ENCODE measurements at regions not wholly inside any gene's neighbourhood (a gene's known extent, or its start where the extent isn't known, plus 50 kb on each side); places are given as distances from the start of the nearest gene placed in this dataset.

- no peaks in the 10 kb centered on the region for H3K36me3 ChIP-seq
- TF ChIP-seq POLR2A (IDR thresholded peaks at IDR 0.05), result no peak
- TF ChIP-seq, protein P1, sequence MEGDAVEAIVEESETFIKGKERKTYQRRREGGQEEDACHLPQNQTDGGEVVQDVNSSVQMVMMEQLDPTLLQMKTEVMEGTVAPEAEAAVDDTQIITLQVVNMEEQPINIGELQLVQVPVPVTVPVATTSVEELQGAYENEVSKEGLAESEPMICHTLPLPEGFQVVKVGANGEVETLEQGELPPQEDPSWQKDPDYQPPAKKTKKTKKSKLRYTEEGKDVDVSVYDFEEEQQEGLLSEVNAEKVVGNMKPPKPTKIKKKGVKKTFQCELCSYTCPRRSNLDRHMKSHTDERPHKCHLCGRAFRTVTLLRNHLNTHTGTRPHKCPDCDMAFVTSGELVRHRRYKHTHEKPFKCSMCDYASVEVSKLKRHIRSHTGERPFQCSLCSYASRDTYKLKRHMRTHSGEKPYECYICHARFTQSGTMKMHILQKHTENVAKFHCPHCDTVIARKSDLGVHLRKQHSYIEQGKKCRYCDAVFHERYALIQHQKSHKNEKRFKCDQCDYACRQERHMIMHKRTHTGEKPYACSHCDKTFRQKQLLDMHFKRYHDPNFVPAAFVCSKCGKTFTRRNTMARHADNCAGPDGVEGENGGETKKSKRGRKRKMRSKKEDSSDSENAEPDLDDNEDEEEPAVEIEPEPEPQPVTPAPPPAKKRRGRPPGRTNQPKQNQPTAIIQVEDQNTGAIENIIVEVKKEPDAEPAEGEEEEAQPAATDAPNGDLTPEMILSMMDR (IDR thresholded peaks at IDR 0.05), result no peak
- TF ChIP-seq POLR2AphosphoS5 (IDR thresholded peaks at IDR 0.05), result no peak
- no peaks in the 10 kb centered on the region for H3K4me1 ChIP-seq
- H3K4me3 ChIP-seq, result no peak overlapping the region
- no peaks in the 10 kb centered on the region for H3K27me3 ChIP-seq
- no peak overlapping the region for H3K27ac ChIP-seq
- H3K9me3 ChIP-seq, result no peaks in the 10 kb centered on the region
- no peak for DNase-seq (ENCODE audit: low spot score in 2 of 2)
- intact Hi-C loops (cut with DNase I; ENCODE audit: low total_unique reads), result no loop called here
Measured at GRCh38 chr15:69859866-69860265, 237.9 kb downstream of the TLE3 start.

DNA sequence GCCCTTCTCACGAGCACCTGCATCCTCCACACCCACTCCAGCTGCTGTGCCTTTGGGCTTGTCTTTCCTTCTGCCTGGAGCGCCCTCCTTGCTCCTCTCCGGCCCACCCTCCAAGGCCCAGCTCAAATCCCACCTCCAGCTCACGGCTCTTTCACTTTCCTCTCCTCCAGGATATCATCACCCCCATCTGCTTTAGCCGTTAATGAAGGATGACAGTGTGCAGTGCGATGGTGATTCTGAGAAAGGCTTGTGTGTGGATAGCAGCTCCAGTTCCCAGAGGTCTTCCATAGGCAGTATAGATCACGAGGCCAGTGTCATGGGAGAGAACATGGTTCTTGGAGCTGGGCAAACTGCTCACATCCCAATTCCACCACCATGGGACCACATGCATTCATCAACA lies 237.4 kb downstream of the TLE3 start:
- Histone ChIP-seq H3K36me3 (no peaks in the 10 kb centered on the region), H3K27ac (no peak overlapping the region), H3K27me3 (no peaks in the 10 kb centered on the region), H3K9me3 (no peaks in the 10 kb centered on the region), H3K4me1 (no peaks in the 10 kb centered on the region), H3K4me3 (no peak overlapping the region)
- TF ChIP-seq, protein P1 (IDR thresholded peaks at IDR 0.05), result no peak
- TF ChIP-seq POLR2A (IDR thresholded peaks at IDR 0.05), result no peak
- TF ChIP-seq POLR2AphosphoS5 (IDR thresholded peaks at IDR 0.05), result no peak
- no peak for DNase-seq (ENCODE audit: low spot score in 2 of 2)
- intact Hi-C loops (cut with DNase I; ENCODE audit: low total_unique reads), result no loop called here

GRCh38 chr15:69860921-69861320 lies 236.8 kb downstream of the TLE3 start:
- DNase-seq (ENCODE audit: low spot score in 2 of 2), result no peak
- Histone ChIP-seq H3K9me3 (no peaks in the 10 kb centered on the region), H3K27me3 (no peaks in the 10 kb centered on the region), H3K36me3 (no peaks in the 10 kb centered on the region), H3K27ac (no peak overlapping the region), H3K4me3 (no peak overlapping the region), H3K4me1 (no peaks in the 10 kb centered on the region)
- intact Hi-C loops (cut with DNase I; ENCODE audit: low total_unique reads), result no loop called here
- TF ChIP-seq POLR2A (IDR thresholded peaks at IDR 0.05), result no peak
- TF ChIP-seq, protein P1 (IDR thresholded peaks at IDR 0.05), result no peak
- no peak for TF ChIP-seq POLR2AphosphoS5 (IDR thresholded peaks at IDR 0.05)

DNA sequence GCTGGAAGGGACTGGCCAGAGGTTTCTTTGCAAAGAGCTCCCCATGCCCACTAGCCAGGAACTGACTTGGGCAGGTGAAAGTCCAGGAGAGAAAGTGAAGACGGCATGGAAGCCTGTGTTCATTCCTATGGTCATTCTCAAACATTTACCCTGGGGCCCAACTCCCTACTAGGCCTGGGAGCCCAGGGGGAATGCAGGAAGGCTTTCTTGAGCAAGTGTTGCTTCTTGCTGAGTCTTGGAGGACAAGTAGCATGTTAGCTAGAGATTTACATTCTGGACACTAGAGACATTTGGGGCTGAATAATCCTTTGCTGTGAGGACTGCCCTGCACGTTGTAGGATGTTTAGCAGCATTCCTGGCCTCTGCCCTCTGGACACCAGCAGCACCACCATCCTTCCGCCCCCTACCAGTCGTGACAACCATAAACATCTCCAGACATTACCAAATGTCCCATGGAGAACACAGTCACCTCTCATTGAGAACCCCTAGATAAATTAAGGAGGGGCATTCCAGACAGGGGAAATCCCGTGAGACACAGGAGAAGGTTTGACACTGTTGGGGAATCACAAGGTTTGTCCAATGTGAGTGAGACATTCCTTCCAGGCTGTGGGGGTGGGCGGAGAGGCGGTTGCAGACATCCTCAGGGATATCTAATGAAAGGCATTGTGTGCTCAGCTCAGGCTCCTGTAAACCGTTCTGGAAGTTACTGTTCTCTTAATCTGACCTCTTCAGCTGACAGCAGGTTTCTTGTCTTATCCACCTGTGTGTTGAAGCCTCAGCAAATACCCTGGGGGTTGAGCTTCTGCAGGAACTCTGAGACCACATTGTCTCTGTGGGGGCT lies 236.2 kb downstream of the TLE3 start:
- intact Hi-C loops (cut with DNase I; ENCODE audit: low total_unique reads), result no loop called here

GRCh38 chr15:69862540-69862939 lies 235.2 kb downstream of the TLE3 start:
- H3K36me3 ChIP-seq, result no peaks in the 10 kb centered on the region
- H3K4me3 ChIP-seq, result no peak overlapping the region
- no peaks in the 10 kb centered on the region for H3K9me3 ChIP-seq
- no peaks in the 10 kb centered on the region for H3K4me1 ChIP-seq
- H3K27ac ChIP-seq, result no peak overlapping the region
- TF ChIP-seq POLR2A (IDR thresholded peaks at IDR 0.05) (no peak), POLR2AphosphoS5 (IDR thresholded peaks at IDR 0.05) (no peak)
- TF ChIP-seq, protein P1 (IDR thresholded peaks at IDR 0.05), result no peak
- DNase-seq (ENCODE audit: low spot score in 2 of 2), result no peak
- intact Hi-C loops (cut with DNase I; ENCODE audit: low total_unique reads), result no loop called here
- no peaks in the 10 kb centered on the region for H3K27me3 ChIP-seq

More for the DNA sequence above, 236.2 kb downstream of the TLE3 start:
- no peaks in the 10 kb centered on the region for H3K36me3 ChIP-seq
- TF ChIP-seq POLR2AphosphoS5 (IDR thresholded peaks at IDR 0.05) (no peak), POLR2A (IDR thresholded peaks at IDR 0.05) (no peak)
- TF ChIP-seq, protein P1 (IDR thresholded peaks at IDR 0.05), result no peak
- no peaks in the 10 kb centered on the region for H3K9me3 ChIP-seq
- H3K27ac ChIP-seq, result no peak overlapping the region
- H3K27me3 ChIP-seq, result no peaks in the 10 kb centered on the region
- H3K4me3 ChIP-seq, result no peak overlapping the region
- H3K4me1 ChIP-seq, result no peaks in the 10 kb centered on the region
- no peak for DNase-seq (ENCODE audit: low spot score in 2 of 2)
